ENCODE measurements at regions not wholly inside any gene's neighbourhood (a gene's known extent, or its start where the extent isn't known, plus 50 kb on each side); places are given as distances from the start of the nearest gene placed in this dataset.

DNA sequence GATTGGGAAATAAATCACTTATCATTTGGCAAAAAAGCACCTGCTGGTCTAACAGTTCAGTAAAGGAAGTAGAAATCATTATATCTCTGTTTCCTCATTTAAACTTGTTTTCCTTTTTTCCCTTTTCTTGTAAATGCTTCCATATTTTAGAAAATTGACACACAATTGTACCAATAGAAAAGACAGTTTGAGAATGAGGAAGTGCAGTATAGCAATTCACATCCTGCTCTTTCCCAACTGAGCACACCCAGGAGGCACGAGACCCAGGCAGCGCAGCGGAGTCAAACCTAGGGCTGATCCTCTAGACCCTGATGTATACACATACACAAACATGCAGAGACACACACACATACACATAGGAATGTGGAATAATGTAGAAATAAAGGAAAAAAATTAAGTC, 74.8 kb upstream of the PACRGL start:
- H3K27ac ChIP-seq, result no peak overlapping the region

GRCh38 chr4:20626326-20627005, 73.8 kb upstream of the PACRGL start:
- Histone ChIP-seq H3K9me3 (replicated peaks) (no peaks in the 10 kb centered on the region), H3K27ac (no peak overlapping the region), H3K4me3 (no peak overlapping the region), H3K4me1 (replicated peaks) (no peaks in the 10 kb centered on the region), H3K27me3 (replicated peaks) (no peaks in the 10 kb centered on the region), H3K36me3 (no peaks in the 10 kb centered on the region)
- no peak for DNase-seq (ENCODE audit: low read depth in 1 of 2, low spot score in 2 of 2)

More for the DNA sequence above, 74.8 kb upstream of the PACRGL start:
- no peak for DNase-seq (ENCODE audit: low read depth in 1 of 2, low spot score in 2 of 2)
- H3K4me1 ChIP-seq (replicated peaks), result no peaks in the 10 kb centered on the region
- H3K9me3 ChIP-seq (replicated peaks), result no peaks in the 10 kb centered on the region
- H3K4me3 ChIP-seq, result no peak overlapping the region
- H3K36me3 ChIP-seq, result no peaks in the 10 kb centered on the region
- no peaks in the 10 kb centered on the region for H3K27me3 ChIP-seq (replicated peaks)

DNA sequence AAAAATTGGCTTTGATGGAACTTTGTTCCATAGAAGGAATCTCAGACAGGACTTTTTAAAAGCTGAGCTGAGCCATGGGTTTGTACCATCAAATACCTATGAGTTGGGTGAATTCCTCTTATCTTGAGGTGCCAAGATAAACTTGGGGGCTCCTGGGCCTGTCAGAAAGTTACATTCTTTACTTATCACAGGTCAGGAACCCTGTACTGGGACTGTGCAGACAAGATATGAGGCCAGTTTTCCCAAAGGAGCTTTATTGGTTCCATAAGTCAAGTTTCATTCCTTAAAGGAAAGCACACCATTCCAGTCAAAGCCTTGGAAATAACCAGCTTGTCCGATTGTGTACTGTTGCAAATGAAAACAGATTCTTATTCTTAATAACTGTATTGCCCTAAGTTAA, 72.4 kb upstream of the PACRGL start:
- no peak for DNase-seq (ENCODE audit: low read depth in 1 of 2, low spot score in 2 of 2)
- H3K36me3 ChIP-seq, result no peaks in the 10 kb centered on the region
- H3K4me1 ChIP-seq (replicated peaks), result no peaks in the 10 kb centered on the region

GRCh38 chr4:20629186-20630106, 70.8 kb upstream of the PACRGL start:
- H3K9me3 ChIP-seq (replicated peaks), result no peaks in the 10 kb centered on the region
- DNase-seq (ENCODE audit: low read depth in 1 of 2, low spot score in 2 of 2), result no peak
- H3K4me1 ChIP-seq (replicated peaks), result no peaks in the 10 kb centered on the region
- no peak overlapping the region for H3K27ac ChIP-seq
- H3K27me3 ChIP-seq (replicated peaks), result no peaks in the 10 kb centered on the region
- H3K4me3 ChIP-seq, result no peak overlapping the region
- no peaks in the 10 kb centered on the region for H3K36me3 ChIP-seq

More for the DNA sequence above, 72.4 kb upstream of the PACRGL start:
- Histone ChIP-seq H3K9me3 (replicated peaks) (no peaks in the 10 kb centered on the region), H3K4me3 (no peak overlapping the region), H3K27ac (no peak overlapping the region), H3K27me3 (replicated peaks) (no peaks in the 10 kb centered on the region)

GRCh38 chr4:20638825-20639224, 61.4 kb upstream of the PACRGL start:
- Histone ChIP-seq H3K4me1 (replicated peaks) (no peaks in the 10 kb centered on the region), H3K27ac (no peak overlapping the region)

DNA sequence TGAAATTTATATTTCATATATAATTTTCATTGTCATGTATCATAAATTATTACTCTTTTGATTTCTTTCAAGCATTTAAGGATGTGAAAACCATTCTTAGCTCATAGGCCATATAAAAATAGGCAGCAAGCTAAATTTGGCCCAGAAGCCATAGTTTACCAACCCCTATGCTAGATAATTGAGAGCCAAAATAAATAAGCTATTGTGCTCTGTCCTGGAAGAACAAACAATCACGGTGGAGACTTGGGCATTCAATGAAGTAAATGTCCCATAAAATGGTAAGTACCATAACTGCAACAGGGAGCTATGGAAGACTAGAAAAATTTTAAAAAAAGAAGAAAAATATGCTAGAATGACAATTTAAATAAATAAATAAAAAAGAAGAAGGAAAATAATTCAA, 60.9 kb upstream of the PACRGL start:
- Histone ChIP-seq H3K9me3 (replicated peaks) (no peaks in the 10 kb centered on the region), H3K27me3 (replicated peaks) (no peaks in the 10 kb centered on the region), H3K36me3 (no peaks in the 10 kb centered on the region), H3K4me1 (replicated peaks) (no peaks in the 10 kb centered on the region), H3K4me3 (no peak overlapping the region), H3K27ac (no peak overlapping the region)
- no peak for DNase-seq (ENCODE audit: low read depth in 1 of 2, low spot score in 2 of 2)

More at GRCh38 chr4:20638825-20639224, 61.4 kb upstream of the PACRGL start:
- Histone ChIP-seq H3K27me3 (replicated peaks) (no peaks in the 10 kb centered on the region), H3K4me3 (no peak overlapping the region), H3K36me3 (no peaks in the 10 kb centered on the region), H3K9me3 (replicated peaks) (no peaks in the 10 kb centered on the region)
- DNase-seq (ENCODE audit: low read depth in 1 of 2, low spot score in 2 of 2), result no peak

- Histone ChIP-seq H3K4me3 (no peak overlapping the region), H3K27me3 (replicated peaks) (no peaks in the 10 kb centered on the region), H3K4me1 (replicated peaks) (no peaks in the 10 kb centered on the region), H3K27ac (no peak overlapping the region), H3K36me3 (no peaks in the 10 kb centered on the region), H3K9me3 (replicated peaks) (no peaks in the 10 kb centered on the region)
- no peak for DNase-seq (ENCODE audit: low read depth in 1 of 2, low spot score in 2 of 2)
Measured at GRCh38 chr4:20640989-20641388, 59.3 kb upstream of the PACRGL start.

DNA sequence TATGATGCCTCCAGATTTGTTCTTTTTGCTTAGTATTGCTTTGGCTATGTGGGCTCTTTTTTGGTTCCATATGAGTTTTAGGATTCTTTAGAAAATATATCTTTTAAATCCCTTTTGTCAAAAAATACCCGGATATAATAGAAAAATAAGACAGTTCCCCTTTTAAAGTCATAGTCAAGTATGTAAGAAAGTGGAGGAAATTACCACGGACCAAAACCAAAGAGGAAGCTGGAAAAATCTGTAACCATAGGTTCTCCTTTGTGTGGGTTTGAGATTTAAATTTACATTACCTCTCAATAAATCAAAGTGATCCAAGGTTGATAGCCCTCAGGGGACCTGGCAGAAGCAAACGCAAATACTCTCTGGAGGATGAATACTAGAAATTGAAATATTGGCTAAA, 58.3 kb upstream of the PACRGL start:
- H3K9me3 ChIP-seq (replicated peaks), result no peaks in the 10 kb centered on the region
- H3K36me3 ChIP-seq, result no peaks in the 10 kb centered on the region
- no peak for DNase-seq (ENCODE audit: low read depth in 1 of 2, low spot score in 2 of 2)
- no peaks in the 10 kb centered on the region for H3K4me1 ChIP-seq (replicated peaks)
- no peak overlapping the region for H3K27ac ChIP-seq
- no peaks in the 10 kb centered on the region for H3K27me3 ChIP-seq (replicated peaks)
- no peak overlapping the region for H3K4me3 ChIP-seq

GRCh38 chr4:20643631-20644030, 56.6 kb upstream of the PACRGL start:
- H3K4me1 ChIP-seq (replicated peaks), result no peaks in the 10 kb centered on the region
- no peaks in the 10 kb centered on the region for H3K9me3 ChIP-seq (replicated peaks)
- no peak overlapping the region for H3K27ac ChIP-seq
- H3K36me3 ChIP-seq, result no peaks in the 10 kb centered on the region
- DNase-seq (ENCODE audit: low read depth in 1 of 2, low spot score in 2 of 2), result no peak
- no peaks in the 10 kb centered on the region for H3K27me3 ChIP-seq (replicated peaks)
- H3K4me3 ChIP-seq, result no peak overlapping the region

GRCh38 chr4:20645236-20645635, 55.0 kb upstream of the PACRGL start:
- no peak for DNase-seq (ENCODE audit: low read depth in 1 of 2, low spot score in 2 of 2)
- Histone ChIP-seq H3K4me3 (no peak overlapping the region), H3K9me3 (replicated peaks) (no peaks in the 10 kb centered on the region), H3K4me1 (replicated peaks) (no peaks in the 10 kb centered on the region), H3K27ac (no peak overlapping the region), H3K36me3 (no peaks in the 10 kb centered on the region), H3K27me3 (replicated peaks) (no peaks in the 10 kb centered on the region)

- Histone ChIP-seq H3K4me1 (replicated peaks) (no peaks in the 10 kb centered on the region), H3K4me3 (no peak overlapping the region), H3K36me3 (no peaks in the 10 kb centered on the region), H3K27ac (no peak overlapping the region), H3K9me3 (replicated peaks) (no peaks in the 10 kb centered on the region), H3K27me3 (replicated peaks) (no peaks in the 10 kb centered on the region)
- no peak for DNase-seq (ENCODE audit: low read depth in 1 of 2, low spot score in 2 of 2)
Measured at GRCh38 chr4:20646287-20646686, 54.0 kb upstream of the PACRGL start.

All from SJSA1 (cell line).